H1 (cell line): ENCODE measurements at regions not wholly inside any gene's neighbourhood (a gene's known extent, or its start where the extent isn't known, plus 50 kb on each side); places are given as distances from the start of the nearest gene placed in this dataset.

Experiments
- CTCF ChIA-PET: fragments of 300-600 bp; sonication (Branson Sonifier 250); formaldehyde crosslinking; loops from one replicate; lab custom pipeline; 2021; ENCODE audit not compliant: partially characterized antibody; lab: Charles Lee
- POLR2A ChIA-PET: fragments of 300-600 bp; sonication (Branson Sonifier 250); formaldehyde crosslinking; loops from one replicate; lab custom pipeline; 2021; ENCODE audit warnings: inconsistent platforms; ENCODE audit not compliant: partially characterized antibody; lab: Charles Lee
- DNase-seq, 2 experiments: peaks; one replicate each; pipeline versions ENCODE4 v3.0.0 to v3.0.0-alpha.2; 2010 to 2022; ENCODE audit warnings: low spot score in 2 of 2, low read depth in 1 of 2, mixed read lengths in 1 of 2
- FAIRE-seq: peaks from 2 replicates; lab custom pipeline; 2011; peaks lifted over from hg19 to GRCh38; lab: Jason Lieb, UNC
- H2AFZ ChIP-seq: 2 replicates; pipeline ENCODE4 v1.8.1; 2012; ENCODE audit warnings: low read length, inconsistent platforms
- H2AK5ac ChIP-seq: 2 replicates; pipeline ENCODE4 v1.6.1; 2013; ENCODE audit warnings: low read depth, low read length
- H2BK120ac ChIP-seq: replicated peaks from 2 replicates; pipeline ENCODE3; 2013; ENCODE audit warnings: low read depth, low read length, inconsistent platforms
- H2BK12ac ChIP-seq: 2 replicates; pipeline ENCODE4 v1.6.1; 2013; ENCODE audit warnings: low read depth, low read length
- H2BK15ac ChIP-seq: 2 replicates; pipeline ENCODE4 v1.6.1; 2013; ENCODE audit warnings: low read length
- H2BK20ac ChIP-seq: 2 replicates; pipeline ENCODE4 v1.6.1; 2013; ENCODE audit warnings: low read length
- H2BK5ac ChIP-seq: 2 replicates; pipeline ENCODE4 v1.6.1; 2013; ENCODE audit warnings: low read depth, low read length
- H3K14ac ChIP-seq: 2 replicates; pipeline ENCODE4 v1.6.1; 2013; ENCODE audit warnings: inconsistent platforms; ENCODE audit not compliant: insufficient read length
- H3K18ac ChIP-seq: 2 replicates; pipeline ENCODE4 v1.6.1; 2013; ENCODE audit warnings: low read length; ENCODE audit errors: extremely low read depth
- H3K23ac ChIP-seq: 2 replicates; pipeline ENCODE4 v1.6.1; 2013; ENCODE audit warnings: inconsistent platforms; ENCODE audit not compliant: insufficient read length
- H3K23me2 ChIP-seq: 2 replicates; pipeline ENCODE4 v1.6.1; 2013; ENCODE audit warnings: low read depth, low read length
- H3K27ac ChIP-seq: 2 replicates; pipeline ENCODE4 v1.6.1; 2011; ENCODE audit warnings: low read depth, low read length, inconsistent platforms
- H3K27me3 ChIP-seq, 4 experiments: replicated peaks in 1 of 4; 1 replicate in 1 of 4; 2 replicates in 3 of 4; pipeline versions ENCODE4 v1.6.1 to v1.8.1; 2011 to 2013; ENCODE audit warnings: low read length in 3 of 4, mild to moderate bottlenecking in 3 of 4, inconsistent platforms in 2 of 4, mixed read lengths in 2 of 4, moderate library complexity in 1 of 4; ENCODE audit not compliant: control insufficient read depth in 3 of 4, insufficient read depth in 3 of 4; ENCODE audit errors: extremely low read depth in 1 of 4
- H3K36me3 ChIP-seq, 4 experiments: 2 replicates each; pipeline versions ENCODE4 v1.6.1 to v1.8.1; 2011 to 2013; ENCODE audit warnings: mild to moderate bottlenecking in 4 of 4, low read length in 3 of 4, moderate library complexity in 2 of 4, control low read depth in 1 of 4, inconsistent platforms in 1 of 4; ENCODE audit not compliant: insufficient read depth in 4 of 4, control insufficient read depth in 2 of 4
- H3K4ac ChIP-seq: replicated peaks from 2 replicates; pipeline ENCODE3; 2013; ENCODE audit warnings: low read length, low read depth, mixed read lengths, inconsistent platforms; ENCODE audit not compliant: insufficient read length
- H3K4me1 ChIP-seq, 4 experiments: replicated peaks in 1 of 4; 1 replicate in 1 of 4; 2 replicates in 3 of 4; pipeline versions ENCODE4 v1.6.1 to v1.8.1; 2011 to 2013; ENCODE audit warnings: low read length in 3 of 4, inconsistent platforms in 2 of 4, mixed read lengths in 1 of 4; ENCODE audit not compliant: insufficient read depth in 4 of 4, control insufficient read depth in 3 of 4
- H3K4me2 ChIP-seq, 2 experiments: 2 replicates each; pipeline versions ENCODE4 v1.6.1 to v1.8.1; 2011 to 2013; ENCODE audit warnings: low read depth in 2 of 2, low read length in 2 of 2, control low read depth in 1 of 2, inconsistent platforms in 1 of 2, mild to moderate bottlenecking in 1 of 2; ENCODE audit not compliant: insufficient read depth in 1 of 2
- H3K4me3 ChIP-seq, 4 experiments: fragments of 200-600, 300-600 bp in 1 of 4; sonication (generic), shearing (Covaris generic), sonication (Bioruptor Twin) in 1 of 4; 2 replicates each; pipeline versions ENCODE4 v1.5.1 to v1.8.1; 2011 to 2016; ENCODE audit warnings: low read length in 4 of 4, low read depth in 3 of 4, control low read depth in 2 of 4, inconsistent platforms in 2 of 4, mild to moderate bottlenecking in 2 of 4, mixed read lengths in 1 of 4, moderate library complexity in 1 of 4; ENCODE audit not compliant: insufficient read depth in 2 of 4; ENCODE audit errors: extremely low read depth in 1 of 4
- H3K56ac ChIP-seq: replicated peaks from 2 replicates; pipeline ENCODE3; 2013; ENCODE audit warnings: low read depth, mild to moderate bottlenecking, mixed read lengths, low read length, inconsistent platforms; ENCODE audit not compliant: insufficient read length
- H3K79me1 ChIP-seq: 2 replicates; pipeline ENCODE4 v1.6.1; 2013; ENCODE audit warnings: low read depth, low read length, control low read depth
- H3K79me2 ChIP-seq, 2 experiments: 2 replicates each; pipeline versions ENCODE4 v1.6.1 to v1.8.1; 2012 to 2013; ENCODE audit warnings: low read length in 2 of 2, mild to moderate bottlenecking in 2 of 2, inconsistent platforms in 1 of 2; ENCODE audit not compliant: insufficient read depth in 2 of 2, control insufficient read depth in 1 of 2
- H3K9ac ChIP-seq, 4 experiments: replicated peaks in 1 of 4; 1 replicate in 1 of 4; 2 replicates in 3 of 4; pipeline versions ENCODE4 v1.6.1 to v1.8.1; 2011 to 2013; ENCODE audit warnings: low read depth in 3 of 4, low read length in 3 of 4, control low read depth in 2 of 4, mild to moderate bottlenecking in 2 of 4, moderate library complexity in 2 of 4, inconsistent platforms in 1 of 4; ENCODE audit errors: extremely low read depth in 1 of 4
- H3K9me3 ChIP-seq, 2 experiments: 2 replicates each; pipeline versions ENCODE4 v1.6.1 to v1.8.1; 2012 to 2013; ENCODE audit warnings: mild to moderate bottlenecking in 2 of 2, moderate library complexity in 2 of 2, control low read depth in 1 of 2, inconsistent platforms in 1 of 2, low read depth in 1 of 2, low read length in 1 of 2, mixed read lengths in 1 of 2; ENCODE audit not compliant: insufficient read depth in 2 of 2
- H4K20me1 ChIP-seq, 2 experiments: replicated peaks in 1 of 2; 2 replicates each; pipeline versions ENCODE3 to v1.8.1; 2011 to 2013; ENCODE audit warnings: inconsistent platforms in 2 of 2, low read length in 2 of 2, mild to moderate bottlenecking in 1 of 2; ENCODE audit not compliant: insufficient read depth in 2 of 2, control insufficient read depth in 1 of 2
- H4K5ac ChIP-seq: 2 replicates; pipeline ENCODE4 v1.6.1; 2013; ENCODE audit warnings: low read length, low read depth, mixed read lengths, inconsistent platforms; ENCODE audit not compliant: insufficient read length
- H4K8ac ChIP-seq: 2 replicates; pipeline ENCODE4 v1.8.0; 2013; ENCODE audit warnings: mild to moderate bottlenecking, moderate library complexity, low read length, inconsistent platforms; ENCODE audit not compliant: insufficient read depth; ENCODE audit errors: extremely low read depth
- H4K91ac ChIP-seq: replicated peaks from 2 replicates; pipeline ENCODE3; 2013; ENCODE audit warnings: low read length, mixed read lengths, inconsistent platforms; ENCODE audit not compliant: insufficient read length
- KDM5A ChIP-seq: fragments of 200-600 bp; IDR thresholded peaks from 2 replicates; pipeline ENCODE4 v1.7.1; 2012; ENCODE audit warnings: mild to moderate bottlenecking, low read length, inconsistent platforms, mixed read lengths

GRCh38 chr1:168989985-168990384 lies 116.5 kb upstream of the ATP1B1 start:
- H2BK20ac ChIP-seq: no peak overlapping the region
- no peak for DNase-seq
- no peak overlapping the region for H3K4me2 ChIP-seq
- no peak overlapping the region for H4K5ac ChIP-seq
- H3K27me3 ChIP-seq: no peaks in the 10 kb centered on the region
- FAIRE-seq: no peak
- H2AK5ac ChIP-seq: no peak overlapping the region
- no peak for TF ChIP-seq KDM5A
- H2BK12ac ChIP-seq: no peak overlapping the region
- CTCF ChIA-PET: interaction anchor here (0.6 kb wide), 1 partner anchor 324 kb away, joined by 4 read pairs; no protein-coding TSS in a partner anchor
- no peak overlapping the region for H3K56ac ChIP-seq
- H3K23me2 ChIP-seq: no peaks in the 10 kb centered on the region
- POLR2A ChIA-PET: no interaction called here
- no peak overlapping the region for H3K18ac ChIP-seq
- H3K79me2 ChIP-seq: no peaks in the 10 kb centered on the region
- no peaks in the 10 kb centered on the region for H3K4me1 ChIP-seq
- H4K8ac ChIP-seq: no peak overlapping the region
- H4K91ac ChIP-seq: no peak overlapping the region
- no peak overlapping the region for H3K27ac ChIP-seq
- no peak overlapping the region for H3K4ac ChIP-seq
- no peak overlapping the region for H2BK5ac ChIP-seq
- H2BK15ac ChIP-seq: no peak overlapping the region
- no peak overlapping the region for H3K23ac ChIP-seq
- H3K9ac ChIP-seq: no peak overlapping the region
- H3K9me3 ChIP-seq: no peaks in the 10 kb centered on the region
- H3K79me1 ChIP-seq: no peaks in the 10 kb centered on the region
- no peaks in the 10 kb centered on the region for H4K20me1 ChIP-seq
- H3K14ac ChIP-seq: no peak overlapping the region
- no peaks in the 10 kb centered on the region for H3K36me3 ChIP-seq
- H2AFZ ChIP-seq: no peak overlapping the region
- H3K4me3 ChIP-seq: no peak overlapping the region
- no peak overlapping the region for H2BK120ac ChIP-seq
